ENCODE measurements at regions not wholly inside any gene's neighbourhood (a gene's known extent, or its start where the extent isn't known, plus 50 kb on each side); places are given as distances from the start of the nearest gene placed in this dataset.

GRCh38 chr9:109551651-109552050 is 53.5 kb upstream of the PTPN3 start:
- Histone ChIP-seq H3K36me3 (ENCODE audit: control insufficient read depth in 2 of 2, insufficient read depth in 2 of 2, low read length in 1 of 2) (no peaks in the 10 kb centered on the region), H4K20me1 (ENCODE audit: control insufficient read depth, insufficient read depth) (no peaks in the 10 kb centered on the region), H3K9ac (ENCODE audit: control insufficient read depth, insufficient read depth, low read length) (no peak overlapping the region), H2AFZ (ENCODE audit: control insufficient read depth, low read depth, low read length) (no peak overlapping the region), H3K9me3 (replicated peaks; ENCODE audit: control insufficient read depth, insufficient read depth, low read length) (no peaks in the 10 kb centered on the region; the same call in 2 of the 3 replicates), H3K27me3 (replicated peaks in 1 of 2; ENCODE audit: control insufficient read depth in 2 of 2, insufficient read depth in 2 of 2, low read length in 1 of 2) (no peaks in the 10 kb centered on the region; a peak in 1 of 4 replicates), H3K4me3 (no peak overlapping the region), H3K79me2 (ENCODE audit: control insufficient read depth, insufficient read depth, low read length) (no peaks in the 10 kb centered on the region), H3K4me2 (ENCODE audit: control insufficient read depth, insufficient read depth) (no peak overlapping the region), H3K4me1 (ENCODE audit: control insufficient read depth, insufficient read depth, low read length) (no peaks in the 10 kb centered on the region), H3K27ac (ENCODE audit: control insufficient read depth, insufficient read depth) (no peak overlapping the region)
- ChIA-PET RAD21 (ENCODE audit: unreplicated experiment) (no interaction called here), POLR2A (no interaction called here), SMC1A (ENCODE audit: uncharacterized antibody, unreplicated experiment) (no interaction called here), CTCF (no interaction called here)
- intact Hi-C loops (cut with micrococcal nuclease; ENCODE audit: unreplicated experiment) (no loop called here), in situ Hi-C loops (cut with MboI) (no loop called here)
- DNase-seq (ENCODE audit: low read depth, low spot score) (no peak), FAIRE-seq (no peak), ATAC-seq (no peak)
- no peak for TF ChIP-seq EP300 (IDR thresholded peaks at IDR 0.05; ENCODE audit: borderline replicate concordance in 1 of 2, control insufficient read depth in 1 of 2, low read depth in 2 of 2, low read length in 2 of 2)
- TF ChIP-seq E2F8 (IDR thresholded peaks at IDR 0.05; ENCODE audit: low read depth, partially characterized antibody), result no peak
- TF ChIP-seq KAT2A (conservative IDR thresholded peaks at IDR 0.05; ENCODE audit: control insufficient read depth, low read depth, low read length), result no peak
- no peak for TF ChIP-seq BACH1 (IDR thresholded peaks at IDR 0.05; ENCODE audit: borderline replicate concordance)
- TF ChIP-seq RELB (IDR thresholded peaks at IDR 0.05; ENCODE audit: low read depth), result no peak
- no peak for TF ChIP-seq TBL1XR1 (IDR thresholded peaks at IDR 0.05; ENCODE audit: low read depth, low read length)
- no peak for TF ChIP-seq MLLT1 (IDR thresholded peaks at IDR 0.05)
- BruUV-seq (replicated peaks), result no TSS peak
